MCF 10A (cell line): ENCODE measurements at regions not wholly inside any gene's neighbourhood (a gene's known extent, or its start where the extent isn't known, plus 50 kb on each side); places are given as distances from the start of the nearest gene placed in this dataset.
"Not testable (repeated sequence)": the region's sequence is repeated elsewhere in the genome, so short reads cannot be mapped to it uniquely, and the experiment has no call there.

ENCODE experiments used
- BruUV-seq: library from RNA; stranded (reverse); fragments of 400-500 nt; replicated peaks from 2 replicates; lab custom pipeline; 2021; lab: Mats Ljungman, UMichigan
- CTCF ChIA-PET: fragments of 300-600 bp; sonication (Branson Sonifier 250); formaldehyde crosslinking; extraction: SDS; loops from one replicate; lab custom pipeline; 2021; ENCODE audit warnings: antibody characterized with exemption, inconsistent platforms; lab: Yijun Ruan, JAX
- POLR2A ChIA-PET: fragments of 300-600, 350-650 bp; sonication (Branson Sonifier 250); formaldehyde crosslinking; extraction: SDS; loops from one replicate; lab custom pipeline; 2020; ENCODE audit warnings: antibody characterized with exemption, inconsistent platforms; lab: Yijun Ruan, JAX
- DNase-seq: peaks from one replicate; pipeline ENCODE4 v3.0.0-alpha.2; 2018; ENCODE audit not compliant: unreplicated experiment
- H3K27ac Mint-ChIP-seq: one replicate; pipeline ENCODE4 v1.8.0; 2022; ENCODE audit warnings: mild to moderate bottlenecking, low read depth, mixed read lengths; ENCODE audit not compliant: unreplicated experiment
- H3K27me3 Mint-ChIP-seq: one replicate; pipeline ENCODE4 v1.8.0; 2022; ENCODE audit warnings: mixed read lengths; ENCODE audit not compliant: insufficient read depth, unreplicated experiment
- H3K36me3 Mint-ChIP-seq: one replicate; pipeline ENCODE4 v1.8.0; 2022; ENCODE audit warnings: mild to moderate bottlenecking, moderate library complexity, mixed read lengths; ENCODE audit not compliant: insufficient read depth, unreplicated experiment
- H3K4me1 Mint-ChIP-seq: one replicate; pipeline ENCODE4 v1.8.0; 2022; ENCODE audit warnings: mixed read lengths; ENCODE audit not compliant: insufficient read depth, unreplicated experiment
- H3K4me3 Mint-ChIP-seq: one replicate; pipeline ENCODE4 v1.8.0; 2022; ENCODE audit warnings: mild to moderate bottlenecking, moderate library complexity, mixed read lengths; ENCODE audit not compliant: unreplicated experiment
- H3K9me3 Mint-ChIP-seq: one replicate; pipeline ENCODE4 v1.8.0; 2022; ENCODE audit warnings: mixed read lengths; ENCODE audit not compliant: unreplicated experiment
- CTCF ChIP-seq: fragments of 200-600 bp; IDR thresholded peaks from one replicate; pipeline ENCODE4 v1.8.0; 2022; ENCODE audit warnings: antibody characterized with exemption, mild to moderate bottlenecking; ENCODE audit not compliant: unreplicated experiment
- intact Hi-C: fragments of 100-400 bp; cut with micrococcal nuclease; formaldehyde crosslinking; loops from 2 replicates; pipeline ENCODE4 v1.14.1; 2022

DNA sequence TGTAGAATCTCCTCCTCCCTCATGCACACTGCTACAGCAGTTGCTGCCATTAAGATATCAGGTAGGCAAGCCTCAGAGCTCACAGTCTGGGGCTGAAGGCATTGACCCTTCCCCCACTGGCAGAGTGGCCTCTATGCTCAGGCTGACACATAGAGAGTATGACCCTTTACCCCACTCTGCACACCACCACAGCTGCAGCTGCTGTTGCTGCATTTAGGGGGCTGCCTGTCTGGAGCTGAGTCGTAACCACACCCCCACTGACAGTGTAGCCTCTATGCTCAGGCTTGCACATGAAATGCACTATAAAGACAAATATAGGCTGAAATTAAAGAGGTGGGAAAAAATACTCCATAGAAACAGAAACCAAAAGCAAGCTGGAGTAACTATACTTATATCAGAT, 289.3 kb upstream of the PABPC4L start:
- no peaks in the 10 kb centered on the region for H3K36me3 Mint-ChIP-seq
- BruUV-seq: no TSS peak
- intact Hi-C loops: no loop called here
- no peak for TF ChIP-seq CTCF
- CTCF ChIA-PET: interaction anchor here (0.6 kb wide), 1 partner anchor 275 kb away, joined by 3 read pairs; no protein-coding TSS in a partner anchor
- H3K9me3 Mint-ChIP-seq: peaks cover 1% of the 10 kb centered on the region
- H3K27me3 Mint-ChIP-seq: no peaks in the 10 kb centered on the region
- POLR2A ChIA-PET: no interaction called here
- no peaks in the 10 kb centered on the region for H3K4me1 Mint-ChIP-seq
- no peak for DNase-seq
- no peak overlapping the region for H3K27ac Mint-ChIP-seq
- no peak overlapping the region for H3K4me3 Mint-ChIP-seq

DNA sequence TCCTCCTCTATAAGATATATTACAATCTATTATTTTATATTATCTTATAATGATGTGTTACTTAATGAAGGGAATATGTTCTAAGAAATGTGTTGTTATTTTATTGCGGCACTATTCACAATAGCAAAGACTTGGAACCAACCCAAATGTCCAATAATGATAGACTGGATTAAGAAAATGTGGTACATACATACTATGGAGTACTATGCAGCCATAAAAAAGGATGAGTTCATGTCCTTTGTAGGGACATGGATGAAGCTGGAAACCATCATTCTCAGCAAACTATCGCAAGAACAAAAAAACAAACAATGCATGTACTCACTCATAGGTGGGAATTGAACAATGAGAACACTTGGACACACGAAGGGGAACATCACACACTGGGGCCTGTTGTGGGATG, 281.9 kb upstream of the PABPC4L start:
- H3K36me3 Mint-ChIP-seq, H3K9me3 Mint-ChIP-seq, DNase-seq, intact Hi-C loops, H3K27ac Mint-ChIP-seq, H3K4me3 Mint-ChIP-seq, CTCF ChIA-PET, POLR2A ChIA-PET, BruUV-seq, H3K4me1 Mint-ChIP-seq, H3K27me3 Mint-ChIP-seq: not testable (repeated sequence)

- ChIA-PET POLR2A (no interaction called here), CTCF (interaction anchor here (0.6 kb wide), 1 partner anchor 769 kb away, joined by 3 read pairs; no protein-coding TSS in a partner anchor)
- intact Hi-C loops: no loop called here
- no TSS peak for BruUV-seq
- no peak for DNase-seq
- H3K9me3 Mint-ChIP-seq: peaks cover 7% of the 10 kb centered on the region
- H3K36me3 Mint-ChIP-seq: peaks cover 5% of the 10 kb centered on the region
- no peaks in the 10 kb centered on the region for H3K27me3 Mint-ChIP-seq
- H3K4me1 Mint-ChIP-seq: peaks cover 6% of the 10 kb centered on the region
- no peak overlapping the region for H3K27ac Mint-ChIP-seq
- no peak for TF ChIP-seq CTCF
- no peak overlapping the region for H3K4me3 Mint-ChIP-seq
Observed at GRCh38 chr4:134471569-134471968, 270.0 kb upstream of the PABPC4L start.

DNA sequence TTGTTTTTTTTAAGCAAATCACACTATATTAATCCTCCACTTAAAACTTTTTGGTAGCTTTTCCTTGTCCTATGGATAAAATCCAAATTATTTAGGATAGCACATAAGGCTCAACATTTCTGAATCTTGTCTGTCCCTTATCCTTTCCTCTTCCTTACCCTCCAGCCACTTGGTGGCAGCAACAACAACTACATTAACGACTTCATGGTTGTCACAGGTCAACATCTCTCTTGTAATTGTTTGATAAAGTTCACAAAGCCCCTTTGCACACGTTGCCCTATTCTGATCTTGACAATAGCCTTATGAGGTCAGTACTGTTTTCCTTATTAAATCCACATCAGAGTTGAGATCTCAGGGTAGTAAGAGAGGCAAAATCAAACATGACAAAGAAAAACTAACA, 269.0 kb upstream of the PABPC4L start:
- Mint-ChIP-seq H3K27ac (no peak overlapping the region), H3K4me3 (no peak overlapping the region), H3K36me3 (peaks cover 5% of the 10 kb centered on the region), H3K27me3 (no peaks in the 10 kb centered on the region), H3K9me3 (peaks cover 7% of the 10 kb centered on the region), H3K4me1 (peaks cover 6% of the 10 kb centered on the region)
- TF ChIP-seq CTCF: no peak
- intact Hi-C loops: no loop called here
- peak; percentile 31 for DNase-seq
- no TSS peak for BruUV-seq
- ChIA-PET CTCF (interaction anchor here (0.5 to 0.6 kb wide), 3 partner anchors 12 to 445 kb away, joined by 4 to 6 read pairs (median 4); no protein-coding TSS in a partner anchor), POLR2A (no interaction called here)

DNA sequence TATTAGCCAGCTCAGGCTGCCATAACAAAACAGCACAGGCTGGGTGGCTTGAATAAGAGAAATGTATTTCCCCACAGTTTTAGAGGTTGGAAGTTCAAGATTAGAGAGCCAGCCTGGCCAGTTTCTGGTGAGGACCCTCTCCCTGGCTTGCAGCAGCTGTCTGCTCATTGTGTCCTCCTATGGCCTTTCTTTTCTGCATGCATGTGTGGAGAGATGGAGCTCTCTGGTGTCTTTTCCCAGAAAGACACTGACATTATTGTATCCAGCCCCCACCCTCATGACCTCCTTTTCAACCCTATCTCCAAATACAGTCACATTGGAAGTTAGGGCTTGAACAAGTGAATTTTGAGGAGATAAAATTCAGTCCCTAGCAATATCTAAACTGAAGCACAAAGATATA, 263.8 kb upstream of the PABPC4L start:
- intact Hi-C loops: no loop called here
- no peak for TF ChIP-seq CTCF

More for the DNA sequence above, 263.8 kb upstream of the PABPC4L start:
- Mint-ChIP-seq H3K4me3 (no peak overlapping the region), H3K9me3 (peaks cover 2% of the 10 kb centered on the region), H3K4me1 (no peaks in the 10 kb centered on the region), H3K27me3 (no peaks in the 10 kb centered on the region), H3K36me3 (no peaks in the 10 kb centered on the region), H3K27ac (no peak overlapping the region)
- no TSS peak for BruUV-seq
- no peak for DNase-seq
- CTCF ChIA-PET: interaction anchor here (1.2 to 1.3 kb wide), 2 partner anchors 312 to 1319 kb away, joined by 3 read pairs; no protein-coding TSS in a partner anchor
- POLR2A ChIA-PET: no interaction called here
